ENCODE measurements at regions not wholly inside any gene's neighbourhood (a gene's known extent, or its start where the extent isn't known, plus 50 kb on each side); places are given as distances from the start of the nearest gene placed in this dataset.

DNA sequence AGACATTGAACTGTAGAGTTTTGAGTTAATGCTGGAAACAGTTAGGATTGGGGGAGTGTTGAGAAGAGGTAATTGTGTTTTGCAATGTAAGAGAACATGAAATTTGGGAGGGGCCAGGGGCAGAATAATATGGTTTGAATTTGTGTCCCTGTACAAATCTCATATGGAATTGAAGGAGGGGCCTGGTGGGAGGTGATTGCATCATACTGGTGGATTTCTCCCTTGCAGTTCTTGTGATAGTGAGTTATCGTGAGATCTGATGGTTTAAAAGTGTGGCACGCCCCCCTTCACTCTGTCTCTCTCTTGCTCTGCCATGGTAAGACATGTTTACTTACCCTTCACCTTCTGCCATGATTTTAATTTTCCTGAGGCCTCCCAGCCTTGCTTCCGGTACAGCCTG lies 876.0 kb upstream of the FBXO33 start:
- TF ChIP-seq, protein P1, sequence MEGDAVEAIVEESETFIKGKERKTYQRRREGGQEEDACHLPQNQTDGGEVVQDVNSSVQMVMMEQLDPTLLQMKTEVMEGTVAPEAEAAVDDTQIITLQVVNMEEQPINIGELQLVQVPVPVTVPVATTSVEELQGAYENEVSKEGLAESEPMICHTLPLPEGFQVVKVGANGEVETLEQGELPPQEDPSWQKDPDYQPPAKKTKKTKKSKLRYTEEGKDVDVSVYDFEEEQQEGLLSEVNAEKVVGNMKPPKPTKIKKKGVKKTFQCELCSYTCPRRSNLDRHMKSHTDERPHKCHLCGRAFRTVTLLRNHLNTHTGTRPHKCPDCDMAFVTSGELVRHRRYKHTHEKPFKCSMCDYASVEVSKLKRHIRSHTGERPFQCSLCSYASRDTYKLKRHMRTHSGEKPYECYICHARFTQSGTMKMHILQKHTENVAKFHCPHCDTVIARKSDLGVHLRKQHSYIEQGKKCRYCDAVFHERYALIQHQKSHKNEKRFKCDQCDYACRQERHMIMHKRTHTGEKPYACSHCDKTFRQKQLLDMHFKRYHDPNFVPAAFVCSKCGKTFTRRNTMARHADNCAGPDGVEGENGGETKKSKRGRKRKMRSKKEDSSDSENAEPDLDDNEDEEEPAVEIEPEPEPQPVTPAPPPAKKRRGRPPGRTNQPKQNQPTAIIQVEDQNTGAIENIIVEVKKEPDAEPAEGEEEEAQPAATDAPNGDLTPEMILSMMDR (IDR thresholded peaks at IDR 0.05), result no peak
- no peak for TF ChIP-seq POLR2A (IDR thresholded peaks at IDR 0.05)
